ENCODE measurements at regions not wholly inside any gene's neighbourhood (a gene's known extent, or its start where the extent isn't known, plus 50 kb on each side); places are given as distances from the start of the nearest gene placed in this dataset.

DNA sequence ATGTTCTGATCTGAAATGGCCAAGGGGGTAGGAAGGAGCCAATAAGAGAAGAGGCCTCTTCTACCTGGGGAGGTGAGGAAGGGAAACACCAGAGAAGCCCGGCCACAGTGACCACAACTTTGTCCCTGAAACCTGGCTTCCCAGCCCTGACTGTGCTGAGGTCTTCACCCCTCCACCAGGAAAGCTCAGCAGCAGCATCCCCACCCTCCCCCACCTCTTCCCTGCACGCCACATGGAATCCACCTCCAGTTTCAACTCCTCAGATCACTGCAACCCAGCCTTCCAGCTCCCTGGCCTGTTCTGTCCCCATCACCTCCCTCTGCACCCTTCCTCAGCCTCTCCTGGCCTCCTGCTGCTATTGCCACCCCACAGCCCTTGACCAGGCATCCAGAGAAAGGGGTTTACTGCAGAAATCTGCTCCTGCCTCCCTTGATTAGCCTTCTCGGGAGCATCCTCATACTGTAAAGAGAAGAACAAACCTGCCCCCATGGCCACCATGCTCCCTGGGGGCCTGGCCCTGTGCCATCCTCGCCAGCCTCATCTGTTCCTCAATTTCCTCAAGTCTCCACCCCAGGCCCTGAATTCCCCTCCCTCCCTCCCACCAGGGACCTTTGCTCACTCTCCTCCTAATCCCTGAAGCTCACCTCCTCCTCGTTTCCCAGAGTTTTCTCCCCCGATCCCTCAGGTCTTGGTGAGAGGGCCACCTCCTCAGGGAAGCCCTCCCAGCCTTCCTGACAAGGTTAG is 450.9 kb downstream of the MATN1 start:
- H3K4me1 ChIP-seq: no peaks in the 10 kb centered on the region

GRCh38 chr1:30271401-30272276 is 451.7 kb downstream of the MATN1 start:
- Histone ChIP-seq H3K4me3 (ENCODE audit: low read depth, low read length) (no peak overlapping the region), H3K36me3 (no peaks in the 10 kb centered on the region), H3K27me3 (no peaks in the 10 kb centered on the region), H3K9me3 (no peaks in the 10 kb centered on the region), H3K4me1 (no peaks in the 10 kb centered on the region)
- TF ChIP-seq, protein P1, sequence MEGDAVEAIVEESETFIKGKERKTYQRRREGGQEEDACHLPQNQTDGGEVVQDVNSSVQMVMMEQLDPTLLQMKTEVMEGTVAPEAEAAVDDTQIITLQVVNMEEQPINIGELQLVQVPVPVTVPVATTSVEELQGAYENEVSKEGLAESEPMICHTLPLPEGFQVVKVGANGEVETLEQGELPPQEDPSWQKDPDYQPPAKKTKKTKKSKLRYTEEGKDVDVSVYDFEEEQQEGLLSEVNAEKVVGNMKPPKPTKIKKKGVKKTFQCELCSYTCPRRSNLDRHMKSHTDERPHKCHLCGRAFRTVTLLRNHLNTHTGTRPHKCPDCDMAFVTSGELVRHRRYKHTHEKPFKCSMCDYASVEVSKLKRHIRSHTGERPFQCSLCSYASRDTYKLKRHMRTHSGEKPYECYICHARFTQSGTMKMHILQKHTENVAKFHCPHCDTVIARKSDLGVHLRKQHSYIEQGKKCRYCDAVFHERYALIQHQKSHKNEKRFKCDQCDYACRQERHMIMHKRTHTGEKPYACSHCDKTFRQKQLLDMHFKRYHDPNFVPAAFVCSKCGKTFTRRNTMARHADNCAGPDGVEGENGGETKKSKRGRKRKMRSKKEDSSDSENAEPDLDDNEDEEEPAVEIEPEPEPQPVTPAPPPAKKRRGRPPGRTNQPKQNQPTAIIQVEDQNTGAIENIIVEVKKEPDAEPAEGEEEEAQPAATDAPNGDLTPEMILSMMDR (IDR thresholded peaks at IDR 0.05; ENCODE audit: low read depth, low read length): no peak
- no peak for DNase-seq

More for the DNA sequence above, 450.9 kb downstream of the MATN1 start:
- TF ChIP-seq, protein P1 (IDR thresholded peaks at IDR 0.05; ENCODE audit: low read depth, low read length): no peak
- Histone ChIP-seq H3K36me3 (no peaks in the 10 kb centered on the region), H3K4me3 (ENCODE audit: low read depth, low read length) (no peak overlapping the region), H3K9me3 (no peaks in the 10 kb centered on the region), H3K27me3 (no peaks in the 10 kb centered on the region)
- DNase-seq: no peak

DNA sequence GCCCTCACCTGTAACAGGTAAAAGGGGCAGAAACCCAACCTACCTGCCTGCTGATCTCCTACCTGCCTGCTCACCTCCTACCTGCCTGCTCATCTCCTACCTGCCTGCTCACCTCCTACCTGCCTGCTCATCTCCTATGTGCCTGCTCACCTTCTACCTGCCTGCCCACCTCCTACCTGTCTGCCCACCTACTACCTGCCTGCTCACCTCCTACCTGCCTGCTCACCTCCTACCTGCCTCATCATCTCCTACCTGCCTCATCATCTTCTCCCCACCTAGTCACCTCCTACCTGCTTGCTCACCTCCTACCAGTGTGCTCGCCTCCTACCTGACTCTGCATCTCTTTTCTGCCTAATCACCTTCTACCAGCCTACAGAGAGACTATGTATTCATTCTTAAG is 452.9 kb downstream of the MATN1 start:
- Histone ChIP-seq H3K4me1 (no peaks in the 10 kb centered on the region), H3K27me3 (no peaks in the 10 kb centered on the region), H3K9me3 (no peaks in the 10 kb centered on the region), H3K4me3 (ENCODE audit: low read depth, low read length) (no peak overlapping the region), H3K36me3 (no peaks in the 10 kb centered on the region)
- TF ChIP-seq, protein P1 (IDR thresholded peaks at IDR 0.05; ENCODE audit: low read depth, low read length): no peak
- DNase-seq: no peak

GRCh38 chr1:30268923-30269666 is 454.3 kb downstream of the MATN1 start:
- H3K4me3 ChIP-seq (ENCODE audit: low read depth, low read length): no peak overlapping the region
- H3K4me1 ChIP-seq: no peaks in the 10 kb centered on the region
- no peak for DNase-seq
- no peaks in the 10 kb centered on the region for H3K27me3 ChIP-seq
- no peaks in the 10 kb centered on the region for H3K9me3 ChIP-seq
- TF ChIP-seq, protein P1 (IDR thresholded peaks at IDR 0.05; ENCODE audit: low read depth, low read length): no peak
- no peaks in the 10 kb centered on the region for H3K36me3 ChIP-seq

DNA sequence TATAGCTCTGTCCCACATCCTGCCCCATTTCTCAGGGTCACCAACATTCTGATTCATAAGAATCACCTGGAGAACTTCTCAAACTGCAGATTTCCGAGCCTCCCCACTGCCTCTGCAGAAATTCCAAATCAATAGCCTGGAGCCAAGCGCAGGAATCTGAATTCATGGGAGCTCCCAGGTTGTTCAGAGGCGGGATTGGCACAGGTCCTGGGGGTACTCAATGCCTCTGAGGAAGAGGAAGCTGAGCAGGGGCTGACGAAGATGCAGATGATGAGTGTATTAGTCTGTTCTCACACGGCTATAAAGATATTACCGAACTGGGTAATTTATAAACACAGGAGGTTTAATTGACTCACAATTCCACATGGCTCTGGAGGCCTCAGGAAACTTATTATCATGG is 455.5 kb downstream of the MATN1 start:
- Histone ChIP-seq H3K4me3 (ENCODE audit: low read depth, low read length) (no peak overlapping the region), H3K9me3 (no peaks in the 10 kb centered on the region), H3K36me3 (no peaks in the 10 kb centered on the region), H3K4me1 (no peaks in the 10 kb centered on the region), H3K27me3 (no peaks in the 10 kb centered on the region)
- TF ChIP-seq, protein P1 (IDR thresholded peaks at IDR 0.05; ENCODE audit: low read depth, low read length): no peak
- DNase-seq: no peak
